ENCODE measurements at regions not wholly inside any gene's neighbourhood (a gene's known extent, or its start where the extent isn't known, plus 50 kb on each side); places are given as distances from the start of the nearest gene placed in this dataset.

GRCh38 chr1:79614106-79614505, 607.6 kb upstream of the ADGRL4 start:
- H3K4me3 ChIP-seq (replicated peaks; ENCODE audit: low read depth, low read length), result no peak overlapping the region
- H3K36me3 ChIP-seq (ENCODE audit: control insufficient read depth, insufficient read depth, low read length), result no peaks in the 10 kb centered on the region
- H3K27me3 ChIP-seq (replicated peaks; ENCODE audit: control insufficient read depth, insufficient read depth, low read length), result no peaks in the 10 kb centered on the region
- no peak for DNase-seq (ENCODE audit: extremely low read depth, insufficient read length)
- TF ChIP-seq CTCF (IDR thresholded peaks at IDR 0.05; ENCODE audit: insufficient read depth, low read length, poor library complexity, severe bottlenecking), result no peak

GRCh38 chr1:79613046-79613445, 606.5 kb upstream of the ADGRL4 start:
- no peak for DNase-seq (ENCODE audit: extremely low read depth, insufficient read length)
- no peaks in the 10 kb centered on the region for H3K36me3 ChIP-seq (ENCODE audit: control insufficient read depth, insufficient read depth, low read length)
- TF ChIP-seq CTCF (IDR thresholded peaks at IDR 0.05; ENCODE audit: insufficient read depth, low read length, poor library complexity, severe bottlenecking), result no peak
- no peaks in the 10 kb centered on the region for H3K27me3 ChIP-seq (replicated peaks; ENCODE audit: control insufficient read depth, insufficient read depth, low read length)
- no peak overlapping the region for H3K4me3 ChIP-seq (replicated peaks; ENCODE audit: low read depth, low read length)

- no peak for DNase-seq (ENCODE audit: extremely low read depth, insufficient read length)
- Histone ChIP-seq H3K4me3 (replicated peaks; ENCODE audit: low read depth, low read length) (no peak overlapping the region), H3K27me3 (replicated peaks; ENCODE audit: control insufficient read depth, insufficient read depth, low read length) (no peaks in the 10 kb centered on the region), H3K36me3 (ENCODE audit: control insufficient read depth, insufficient read depth, low read length) (no peaks in the 10 kb centered on the region)
- no peak for TF ChIP-seq CTCF (IDR thresholded peaks at IDR 0.05; ENCODE audit: insufficient read depth, low read length, poor library complexity, severe bottlenecking)
Observed at GRCh38 chr1:79604490-79605198, 598.1 kb upstream of the ADGRL4 start.

- H3K36me3 ChIP-seq (ENCODE audit: control insufficient read depth, insufficient read depth, low read length), result no peaks in the 10 kb centered on the region
- H3K27me3 ChIP-seq (replicated peaks; ENCODE audit: control insufficient read depth, insufficient read depth, low read length), result no peaks in the 10 kb centered on the region
- no peak for DNase-seq (ENCODE audit: extremely low read depth, insufficient read length)
- H3K4me3 ChIP-seq (replicated peaks; ENCODE audit: low read depth, low read length), result no peak overlapping the region
- no peak for TF ChIP-seq CTCF (IDR thresholded peaks at IDR 0.05; ENCODE audit: insufficient read depth, low read length, poor library complexity, severe bottlenecking)
Observed at GRCh38 chr1:79603843-79604242, 597.3 kb upstream of the ADGRL4 start.

- Histone ChIP-seq H3K36me3 (ENCODE audit: control insufficient read depth, insufficient read depth, low read length) (no peaks in the 10 kb centered on the region), H3K4me3 (replicated peaks; ENCODE audit: low read depth, low read length) (no peak overlapping the region), H3K27me3 (replicated peaks; ENCODE audit: control insufficient read depth, insufficient read depth, low read length) (no peaks in the 10 kb centered on the region)
- TF ChIP-seq CTCF (IDR thresholded peaks at IDR 0.05; ENCODE audit: insufficient read depth, low read length, poor library complexity, severe bottlenecking), result no peak
- no peak for DNase-seq (ENCODE audit: extremely low read depth, insufficient read length)
Observed at GRCh38 chr1:79599257-79599656, 592.7 kb upstream of the ADGRL4 start.

- H3K36me3 ChIP-seq (ENCODE audit: control insufficient read depth, insufficient read depth, low read length), result no peaks in the 10 kb centered on the region
- no peaks in the 10 kb centered on the region for H3K27me3 ChIP-seq (replicated peaks; ENCODE audit: control insufficient read depth, insufficient read depth, low read length)
- no peak overlapping the region for H3K4me3 ChIP-seq (replicated peaks; ENCODE audit: low read depth, low read length)
- DNase-seq (ENCODE audit: extremely low read depth, insufficient read length), result no peak
- no peak for TF ChIP-seq CTCF (IDR thresholded peaks at IDR 0.05; ENCODE audit: insufficient read depth, low read length, poor library complexity, severe bottlenecking)
Observed at GRCh38 chr1:79595931-79596330, 589.4 kb upstream of the ADGRL4 start.

Data from GM06990 (cell line).